Left lobe of liver (tissue), 2 donors: ENCODE measurements at regions not wholly inside any gene's neighbourhood (a gene's known extent, or its start where the extent isn't known, plus 50 kb on each side); places are given as distances from the start of the nearest gene placed in this dataset.
"Not testable (repeated sequence)": the region's sequence is repeated elsewhere in the genome, so short reads cannot be mapped to it uniquely, and the experiment has no call there.

Experiments used
- ATAC-seq: fragments of 200-7000 bp; cut with Tn5 transposase; one replicate; pipeline ENCODE4 v1.9.1; 2020; ENCODE audit warnings: mild to moderate bottlenecking, moderate library complexity
- DNase-seq: peaks from one replicate; pipeline ENCODE4 v3.0.0-alpha.2; 2020; ENCODE audit warnings: low spot score
- donor health status: DM: no; HTN: no; CAD: no; lungs with moderate emphysema.
- donor health status: DM: no; HTN: yes; CAD: no.

DNA sequence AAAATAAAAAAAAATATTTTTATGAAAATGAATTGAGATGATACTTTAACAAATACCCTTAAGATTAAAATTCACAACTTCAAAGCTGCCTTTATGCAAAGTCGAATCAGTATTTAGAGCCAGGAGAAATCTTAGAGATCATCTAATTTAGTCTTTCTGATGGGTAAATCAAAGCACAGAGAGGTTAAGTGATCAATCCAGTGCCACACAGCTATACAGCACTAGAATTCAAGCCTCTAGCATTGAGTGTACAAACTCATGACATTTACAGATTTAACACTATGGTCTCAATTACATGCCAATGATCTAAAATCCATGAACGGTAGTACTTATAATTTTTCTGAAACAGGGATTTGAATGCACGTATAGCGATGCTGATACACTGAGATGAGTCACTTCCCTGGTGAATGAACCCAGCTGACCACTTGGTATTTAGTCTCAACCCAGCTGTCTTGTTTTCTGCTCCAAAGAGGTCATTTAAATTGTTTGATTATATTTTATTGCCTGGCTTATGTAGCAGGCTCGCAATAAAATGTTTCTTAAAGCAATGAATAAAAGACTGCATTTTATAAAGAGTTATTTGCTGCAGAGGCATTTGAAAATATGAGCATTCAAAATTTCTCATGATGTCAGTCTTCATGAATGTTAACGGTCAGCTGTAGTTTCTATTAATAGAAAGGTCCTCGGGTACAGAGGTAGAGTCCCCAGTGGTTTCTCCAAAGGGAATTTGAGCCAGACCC, 152.4 kb upstream of the PRICKLE1 start:
- ATAC-seq (no peak), DNase-seq (no peak)

GRCh38 chr12:42741091-42741490, 151.5 kb upstream of the PRICKLE1 start:
- ATAC-seq (no peak), DNase-seq (no peak)

DNA sequence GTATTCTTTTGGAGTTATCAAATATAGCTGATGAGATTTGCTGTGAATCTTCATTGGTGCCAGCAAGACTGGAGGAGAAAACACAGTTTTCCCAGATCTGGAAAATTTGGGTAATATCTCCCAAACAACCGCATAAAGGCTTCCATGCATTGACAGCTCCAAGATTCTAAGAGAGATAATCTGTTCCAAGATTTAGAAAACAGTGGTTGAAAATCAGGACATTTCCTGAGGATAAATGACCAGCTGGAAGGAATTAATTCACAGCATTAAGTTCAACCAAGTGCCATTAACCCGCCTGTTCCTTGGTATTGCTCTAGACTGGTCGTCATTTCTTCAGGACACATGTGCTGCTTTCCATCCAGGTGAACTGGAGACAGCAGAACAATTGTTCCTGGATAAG, 147.9 kb upstream of the PRICKLE1 start:
- DNase-seq: no peak
- no peak for ATAC-seq

- DNase-seq: no peak
- ATAC-seq: no peak
Measured at GRCh38 chr12:42735861-42736361, 146.4 kb upstream of the PRICKLE1 start.

DNA sequence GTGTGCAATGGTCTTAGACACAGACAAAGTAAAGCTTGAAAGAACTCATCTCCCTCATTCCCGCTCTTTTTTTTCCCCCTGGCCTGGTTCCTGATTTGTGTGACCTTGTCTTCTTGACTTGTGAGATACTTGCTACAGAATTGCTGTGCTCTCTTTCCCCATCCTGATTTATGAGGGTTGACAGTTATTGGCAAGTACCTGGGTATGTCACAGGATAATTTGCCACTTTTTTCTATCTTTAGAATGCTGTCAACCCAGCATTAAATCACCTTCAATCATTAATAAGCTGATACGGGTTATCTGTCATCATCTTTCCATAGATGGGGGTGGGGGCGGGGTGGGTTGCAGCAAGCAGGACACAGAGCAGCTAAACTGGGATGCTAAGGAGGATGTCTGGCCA, 144.4 kb upstream of the PRICKLE1 start:
- no peak for ATAC-seq

GRCh38 chr12:42732908-42733411, 143.4 kb upstream of the PRICKLE1 start:
- DNase-seq (no peak), ATAC-seq (no peak)

More for the DNA sequence above, 144.4 kb upstream of the PRICKLE1 start:
- no peak for DNase-seq

DNA sequence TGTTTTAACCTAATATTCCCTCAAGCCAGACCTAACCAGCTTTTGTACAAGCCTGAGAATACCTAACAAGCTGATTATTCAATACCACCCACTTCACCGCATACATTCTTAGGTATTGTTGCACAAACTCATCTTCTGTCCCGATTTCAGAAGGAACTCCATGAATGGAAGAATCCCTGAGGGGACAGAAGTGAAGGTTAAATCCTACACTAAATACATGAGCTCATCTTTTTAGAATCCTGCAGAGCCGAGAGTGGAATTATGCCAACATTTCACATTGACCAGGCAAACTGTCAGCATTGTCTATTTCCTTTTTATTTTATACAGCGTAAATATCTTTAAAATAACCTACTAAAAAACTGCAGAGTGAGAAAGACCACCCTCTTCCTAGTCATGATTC, 140.7 kb upstream of the PRICKLE1 start:
- ATAC-seq (no peak), DNase-seq (no peak)

DNA sequence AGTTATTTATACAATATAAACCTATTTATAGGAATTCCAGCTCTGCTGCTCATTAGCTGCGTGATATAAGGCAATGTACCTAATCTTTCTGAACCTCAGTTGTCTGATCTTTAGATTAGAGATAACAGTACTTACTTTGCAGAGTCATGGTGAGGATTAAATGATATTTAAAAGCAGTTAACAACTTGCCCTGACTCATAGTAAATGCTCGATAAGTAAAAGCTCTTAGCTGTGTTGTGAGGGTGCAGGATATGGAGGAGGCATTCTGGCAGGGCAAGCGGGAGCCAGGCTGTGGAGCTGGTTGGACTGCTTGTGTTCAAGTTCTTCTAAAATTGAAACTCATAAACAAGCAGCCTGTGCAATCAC, 140.0 kb upstream of the PRICKLE1 start:
- no peak for ATAC-seq
- no peak for DNase-seq

DNA sequence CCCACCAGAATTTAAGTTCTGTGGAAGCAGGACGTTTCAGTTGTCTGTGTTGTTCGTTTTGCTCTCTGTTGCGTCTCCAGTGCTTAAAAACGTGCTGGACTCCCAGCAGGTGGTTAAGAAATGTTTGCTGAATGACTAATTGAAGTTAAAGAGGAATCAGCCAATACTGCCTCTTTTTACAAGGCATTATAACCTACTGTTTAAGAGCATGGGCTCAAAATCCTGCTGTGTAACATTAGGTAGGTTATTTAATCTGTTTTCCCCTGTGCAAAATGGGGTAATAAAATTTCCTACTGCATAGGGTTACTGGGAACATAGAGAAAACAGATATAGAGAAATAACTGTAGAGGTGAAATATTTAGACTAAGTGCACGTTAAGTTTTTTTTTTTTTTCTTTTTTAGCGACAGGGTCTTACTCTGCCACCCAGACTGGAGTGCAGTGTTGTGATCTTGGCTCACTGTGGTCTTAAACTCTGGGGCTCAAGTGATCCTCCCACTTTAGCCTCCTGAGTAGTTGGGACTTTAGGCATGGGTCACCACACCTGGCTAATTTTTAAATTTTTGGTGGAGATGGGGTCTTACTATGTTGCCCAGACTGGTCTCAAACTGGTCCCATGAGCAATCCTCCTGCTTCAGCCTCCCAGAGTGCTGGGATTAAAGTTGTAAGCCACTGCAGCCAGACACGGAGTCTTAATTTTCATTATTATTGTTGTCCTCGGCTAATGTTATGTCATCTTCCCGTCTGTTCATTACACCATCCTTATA, 139.4 kb upstream of the PRICKLE1 start:
- DNase-seq (no peak), ATAC-seq (no peak)

DNA sequence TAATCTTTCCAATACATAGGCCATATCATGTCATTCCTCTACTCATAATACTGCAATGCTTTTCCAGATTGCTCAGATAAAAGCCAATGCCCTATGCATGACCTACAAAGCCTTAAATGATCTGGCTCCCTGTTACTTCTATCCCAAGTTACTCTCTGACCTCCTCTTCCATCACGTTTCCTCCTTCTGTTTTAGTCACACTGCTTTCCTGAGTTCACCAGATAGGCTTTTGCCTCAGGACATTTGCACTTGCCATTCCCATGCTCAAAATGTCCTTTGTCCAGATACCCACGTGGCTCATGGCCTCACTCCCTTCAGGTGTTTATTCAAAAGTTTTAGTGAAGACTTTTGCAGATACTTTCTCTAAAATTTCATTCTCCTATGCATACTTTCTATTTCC, 138.7 kb upstream of the PRICKLE1 start:
- DNase-seq (no peak), ATAC-seq (no peak)

- ATAC-seq: no peak
- no peak for DNase-seq
Measured at GRCh38 chr12:42725809-42726208, 136.3 kb upstream of the PRICKLE1 start.

GRCh38 chr12:42716491-42716891, 126.9 kb upstream of the PRICKLE1 start:
- ATAC-seq (no peak), DNase-seq (no peak)

GRCh38 chr12:42713566-42713965, 124.0 kb upstream of the PRICKLE1 start:
- not testable (repeated sequence) for DNase-seq

DNA sequence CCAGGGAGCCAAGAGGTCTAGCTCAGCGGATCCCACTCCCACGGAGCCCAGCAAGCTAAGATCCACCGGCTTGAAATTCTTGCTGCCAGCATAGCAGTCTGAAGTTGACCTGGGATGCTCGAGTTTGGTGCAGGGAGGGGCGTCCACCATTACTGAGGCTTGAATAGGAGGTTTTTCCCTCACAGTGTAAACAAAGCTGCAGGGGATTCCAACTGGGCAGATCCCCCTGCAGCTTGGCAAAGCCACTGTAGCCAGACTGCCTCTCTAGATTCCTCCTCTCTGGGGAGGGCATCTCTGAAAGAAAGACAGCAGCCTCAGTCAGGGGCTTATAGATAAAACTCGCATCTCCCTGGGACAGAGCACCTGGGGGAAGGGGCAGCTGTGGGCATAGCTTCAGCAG, 118.8 kb upstream of the PRICKLE1 start:
- ATAC-seq, DNase-seq: not testable (repeated sequence)

More at GRCh38 chr12:42713566-42713965, 124.0 kb upstream of the PRICKLE1 start:
- not testable (repeated sequence) for ATAC-seq

DNA sequence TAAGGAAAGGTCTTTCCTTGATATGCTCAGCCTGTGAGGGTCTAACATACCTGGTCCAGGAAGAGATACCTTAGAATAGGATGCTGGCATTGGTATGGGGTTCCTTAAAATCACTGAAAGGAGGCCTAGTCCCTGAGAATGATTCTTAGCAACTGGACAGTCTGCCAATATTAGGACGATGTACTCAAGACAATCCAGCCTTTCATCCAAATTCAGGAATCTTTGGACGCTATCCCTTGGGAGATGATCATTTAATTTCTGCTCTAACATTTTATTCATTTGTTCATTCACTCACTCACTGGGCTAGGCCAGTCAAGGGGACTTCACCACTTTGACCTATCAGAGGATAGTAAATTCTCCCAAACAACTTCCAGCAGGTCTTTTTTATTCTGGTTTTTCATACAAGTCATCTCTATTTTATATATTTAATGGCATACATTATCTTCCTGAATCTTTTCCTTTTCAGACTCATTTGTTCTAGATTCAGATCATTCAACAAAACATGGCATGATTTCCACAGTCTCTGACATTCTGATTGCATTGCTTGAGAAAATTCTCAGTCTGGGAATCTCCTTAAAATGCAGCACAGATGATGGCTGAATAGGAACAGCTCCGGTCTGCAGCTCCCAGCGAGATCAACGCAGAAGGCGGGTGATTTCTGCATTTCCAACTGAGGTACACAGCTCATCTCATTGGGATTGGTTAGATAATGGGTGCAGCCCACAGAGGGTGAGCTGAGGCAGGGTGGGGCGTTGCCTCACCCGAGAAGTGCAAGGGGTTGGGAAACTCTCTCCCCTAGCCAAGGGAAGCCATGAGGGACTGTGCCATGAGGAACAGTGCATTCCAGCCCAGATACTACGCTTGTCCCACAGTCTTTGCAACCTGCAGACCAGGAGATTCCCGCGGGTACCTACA, 118.0 kb upstream of the PRICKLE1 start:
- ATAC-seq: no peak
- DNase-seq: no peak

GRCh38 chr12:42706321-42706720, 116.8 kb upstream of the PRICKLE1 start:
- DNase-seq: no peak
- no peak for ATAC-seq

- ATAC-seq (no peak), DNase-seq (no peak)
Measured at GRCh38 chr12:42705863-42706262, 116.3 kb upstream of the PRICKLE1 start.

- ATAC-seq (no peak), DNase-seq (no peak)
Measured at GRCh38 chr12:42704810-42705401, 115.4 kb upstream of the PRICKLE1 start.

- ATAC-seq (no peak), DNase-seq (no peak)
Measured at GRCh38 chr12:42704340-42704739, 114.8 kb upstream of the PRICKLE1 start.

DNA sequence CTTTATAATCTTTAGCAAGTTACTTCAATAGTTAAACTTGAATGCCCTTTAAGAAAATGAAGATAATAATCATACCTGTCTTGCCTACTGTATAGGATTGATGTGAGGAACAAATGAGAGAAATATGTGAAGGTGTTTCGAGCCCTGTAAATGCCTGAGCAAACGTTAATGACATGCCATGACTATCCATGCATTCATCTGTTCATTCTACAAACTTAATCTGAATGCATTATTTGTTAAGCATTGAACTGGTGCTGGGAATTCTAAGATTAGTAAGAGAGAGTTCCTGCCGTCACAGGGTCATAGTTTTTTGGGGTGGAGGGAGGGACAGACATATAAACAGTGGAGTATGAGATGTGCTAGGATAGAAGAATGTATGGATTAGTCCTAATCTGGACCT, 111.5 kb upstream of the PRICKLE1 start:
- ATAC-seq (no peak), DNase-seq (no peak)

GRCh38 chr12:42698213-42698612, 108.7 kb upstream of the PRICKLE1 start:
- no peak for DNase-seq
- no peak for ATAC-seq
